Renal cortical epithelial cell (primary cell): ENCODE measurements at regions not wholly inside any gene's neighbourhood (a gene's known extent, or its start where the extent isn't known, plus 50 kb on each side); places are given as distances from the start of the nearest gene placed in this dataset.

ENCODE experiments used
- DNase-seq: peaks from one replicate; pipeline ENCODE4 v3.0.0-alpha.2; 2011; ENCODE audit warnings: low read depth

- DNase-seq: no peak
Observed at GRCh38 chr10:53749439-53749838, 976.9 kb upstream of the MBL2 start.

GRCh38 chr10:53748319-53748718, 975.7 kb upstream of the MBL2 start:
- DNase-seq: peak; percentile 60

- no peak for DNase-seq
Observed at GRCh38 chr10:53744746-53745145, 972.2 kb upstream of the MBL2 start.

- no peak for DNase-seq
Observed at GRCh38 chr10:53744176-53744575, 971.6 kb upstream of the MBL2 start.

GRCh38 chr10:53737132-53737531, 964.5 kb upstream of the MBL2 start:
- no peak for DNase-seq

GRCh38 chr10:53726921-53727320, 954.3 kb upstream of the MBL2 start:
- DNase-seq: no peak

GRCh38 chr10:53724581-53724980, 952.0 kb upstream of the MBL2 start:
- DNase-seq: no peak

- no peak for DNase-seq
Observed at GRCh38 chr10:53719658-53720057, 947.1 kb upstream of the MBL2 start.

- no peak for DNase-seq
Observed at GRCh38 chr10:53716156-53716555, 943.6 kb upstream of the MBL2 start.

- DNase-seq: no peak
Observed at GRCh38 chr10:53713431-53713830, 940.8 kb upstream of the MBL2 start.

GRCh38 chr10:53702489-53702888, 929.9 kb upstream of the MBL2 start:
- no peak for DNase-seq

GRCh38 chr10:53701213-53701612, 928.6 kb upstream of the MBL2 start:
- DNase-seq: no peak

GRCh38 chr10:53700278-53700677, 927.7 kb upstream of the MBL2 start:
- DNase-seq: no peak

- DNase-seq: no peak
Observed at GRCh38 chr10:53699684-53700083, 927.1 kb upstream of the MBL2 start.

- no peak for DNase-seq
Observed at GRCh38 chr10:53699231-53699630, 926.6 kb upstream of the MBL2 start.

- DNase-seq: peak; percentile 88
Observed at GRCh38 chr10:53697038-53697437, 924.5 kb upstream of the MBL2 start.

GRCh38 chr10:53690524-53691240, 918.1 kb upstream of the MBL2 start:
- no peak for DNase-seq

- no peak for DNase-seq
Observed at GRCh38 chr10:53687800-53688199, 915.2 kb upstream of the MBL2 start.

GRCh38 chr10:53682885-53683284, 910.3 kb upstream of the MBL2 start:
- DNase-seq: no peak

- DNase-seq: no peak
Observed at GRCh38 chr10:53682458-53682857, 909.9 kb upstream of the MBL2 start.

- DNase-seq: no peak
Observed at GRCh38 chr10:53679666-53680065, 907.1 kb upstream of the MBL2 start.

GRCh38 chr10:53675177-53675576, 902.6 kb upstream of the MBL2 start:
- no peak for DNase-seq

GRCh38 chr10:53667063-53667462, 894.5 kb upstream of the MBL2 start:
- no peak for DNase-seq
